GM06990 (cell line): ENCODE measurements at regions not wholly inside any gene's neighbourhood (a gene's known extent, or its start where the extent isn't known, plus 50 kb on each side); places are given as distances from the start of the nearest gene placed in this dataset.
"Not testable (repeated sequence)": the region's sequence is repeated elsewhere in the genome, so short reads cannot be mapped to it uniquely, and the experiment has no call there.

Experiments
- DNase-seq: peaks from one replicate; pipeline ENCODE4 v3.0.0-alpha.2; 2011; ENCODE audit not compliant: insufficient read length; ENCODE audit errors: extremely low read depth
- H3K27me3 ChIP-seq: replicated peaks from 2 replicates; pipeline ENCODE4 v1.6.0; 2011; ENCODE audit warnings: low read length; ENCODE audit not compliant: control insufficient read depth, insufficient read depth
- H3K36me3 ChIP-seq: 2 replicates; pipeline ENCODE4 v1.5.1; 2011; ENCODE audit warnings: low read length; ENCODE audit not compliant: control insufficient read depth, insufficient read depth
- H3K4me3 ChIP-seq: replicated peaks from 2 replicates; pipeline ENCODE4 v1.5.1; 2011; ENCODE audit warnings: low read depth, mild to moderate bottlenecking, control low read depth, low read length
- TF ChIP-seq, protein P1 (sequence below): IDR thresholded peaks from 2 replicates; pipeline ENCODE4 v1.5.1; 2011; ENCODE audit warnings: low read length, control low read depth, mild to moderate bottlenecking, inconsistent platforms; ENCODE audit not compliant: insufficient read depth, poor library complexity, severe bottlenecking

DNA sequence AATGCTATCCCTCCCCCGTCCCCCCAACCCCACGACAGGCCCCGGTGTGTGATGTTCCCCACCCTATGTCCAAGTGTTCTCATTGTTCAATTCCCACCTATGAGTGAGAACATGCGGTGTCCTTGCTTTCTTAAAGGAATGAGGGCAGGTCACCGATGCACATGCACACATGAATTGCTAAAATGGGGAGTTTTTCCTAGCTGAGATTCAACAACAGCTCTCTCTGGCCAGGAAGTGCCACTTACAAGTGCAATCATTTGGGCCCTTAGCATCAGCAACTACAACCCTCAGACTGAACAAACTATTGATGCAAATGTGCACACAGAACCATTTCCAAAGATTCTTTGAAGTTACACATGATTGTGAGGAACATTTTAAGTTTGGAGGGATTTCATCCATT, 95.7 kb upstream of the IQCM start:
- no peaks in the 10 kb centered on the region for H3K27me3 ChIP-seq
- DNase-seq = no peak
- no peak overlapping the region for H3K4me3 ChIP-seq
- TF ChIP-seq, protein P1, sequence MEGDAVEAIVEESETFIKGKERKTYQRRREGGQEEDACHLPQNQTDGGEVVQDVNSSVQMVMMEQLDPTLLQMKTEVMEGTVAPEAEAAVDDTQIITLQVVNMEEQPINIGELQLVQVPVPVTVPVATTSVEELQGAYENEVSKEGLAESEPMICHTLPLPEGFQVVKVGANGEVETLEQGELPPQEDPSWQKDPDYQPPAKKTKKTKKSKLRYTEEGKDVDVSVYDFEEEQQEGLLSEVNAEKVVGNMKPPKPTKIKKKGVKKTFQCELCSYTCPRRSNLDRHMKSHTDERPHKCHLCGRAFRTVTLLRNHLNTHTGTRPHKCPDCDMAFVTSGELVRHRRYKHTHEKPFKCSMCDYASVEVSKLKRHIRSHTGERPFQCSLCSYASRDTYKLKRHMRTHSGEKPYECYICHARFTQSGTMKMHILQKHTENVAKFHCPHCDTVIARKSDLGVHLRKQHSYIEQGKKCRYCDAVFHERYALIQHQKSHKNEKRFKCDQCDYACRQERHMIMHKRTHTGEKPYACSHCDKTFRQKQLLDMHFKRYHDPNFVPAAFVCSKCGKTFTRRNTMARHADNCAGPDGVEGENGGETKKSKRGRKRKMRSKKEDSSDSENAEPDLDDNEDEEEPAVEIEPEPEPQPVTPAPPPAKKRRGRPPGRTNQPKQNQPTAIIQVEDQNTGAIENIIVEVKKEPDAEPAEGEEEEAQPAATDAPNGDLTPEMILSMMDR = no peak
- no peaks in the 10 kb centered on the region for H3K36me3 ChIP-seq

DNA sequence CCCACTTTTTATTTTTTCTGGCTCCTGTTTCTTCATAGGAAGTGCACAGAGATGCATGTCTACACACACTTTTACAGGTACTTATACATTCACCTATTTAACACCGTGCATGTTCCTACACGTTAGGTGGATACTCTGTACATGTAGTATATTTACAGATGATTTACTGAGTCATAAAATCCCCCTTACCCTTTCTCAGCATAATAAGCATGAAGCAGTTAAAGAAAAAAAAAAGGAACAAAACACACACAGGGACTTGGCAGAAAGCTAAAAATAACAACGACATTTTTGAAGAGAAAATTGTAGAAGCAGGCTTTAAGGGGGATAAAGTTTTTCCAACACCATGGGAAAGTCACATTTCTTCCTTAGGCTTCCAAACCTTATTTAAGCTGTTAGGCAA, 96.4 kb upstream of the IQCM start:
- TF ChIP-seq, protein P1 = no peak
- Histone ChIP-seq H3K4me3 (no peak overlapping the region), H3K27me3 (no peaks in the 10 kb centered on the region), H3K36me3 (no peaks in the 10 kb centered on the region)
- DNase-seq = no peak

DNA sequence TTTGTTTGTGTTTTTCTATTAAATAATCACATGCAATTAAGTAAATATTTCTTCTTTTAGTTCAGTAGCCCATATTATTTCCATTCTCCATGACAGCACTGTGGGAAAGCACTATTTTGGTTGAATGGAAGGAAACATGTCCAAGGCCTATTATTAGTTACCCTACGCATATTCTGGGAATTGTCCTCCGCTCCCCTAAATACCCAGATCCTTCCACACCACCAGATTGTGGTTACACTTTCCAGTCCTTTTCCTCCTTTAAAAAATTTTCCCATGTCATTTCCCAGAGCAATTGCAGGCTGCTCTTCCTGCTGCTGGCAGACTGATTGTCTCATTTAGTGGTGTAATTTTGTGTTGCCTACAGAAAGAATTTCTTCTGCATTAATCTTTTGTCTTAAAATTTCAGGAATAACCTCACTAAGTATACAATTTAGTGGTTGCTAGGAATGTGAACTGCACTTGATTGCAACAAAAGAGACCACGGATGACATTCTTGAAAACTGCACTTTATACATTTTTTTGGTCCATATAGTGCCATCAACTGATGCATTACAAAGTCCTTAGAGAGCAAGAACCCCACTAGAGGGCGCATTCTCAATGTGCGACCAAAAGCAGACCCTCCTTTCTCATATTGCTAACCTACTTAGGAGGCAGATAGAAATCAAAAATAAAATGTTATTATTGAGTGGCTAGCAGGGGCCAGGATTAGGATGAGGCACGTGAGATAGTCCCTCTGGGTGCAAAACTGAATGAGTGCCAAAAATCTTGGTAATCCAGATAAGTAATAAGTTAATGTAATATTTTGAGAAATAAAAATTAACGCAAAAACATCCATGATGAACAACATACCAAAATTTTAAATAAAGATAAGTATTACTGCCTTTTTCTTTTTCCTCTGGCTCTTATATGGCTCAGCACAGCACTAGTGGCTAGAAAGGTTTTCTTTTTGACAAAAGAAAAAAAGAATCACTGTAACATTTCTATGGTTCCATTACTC, 98.8 kb upstream of the IQCM start:
- DNase-seq = no peak
- H3K4me3 ChIP-seq = no peak overlapping the region
- TF ChIP-seq, protein P1 = peak; percentile 92
- no peaks in the 10 kb centered on the region for H3K27me3 ChIP-seq
- H3K36me3 ChIP-seq = no peaks in the 10 kb centered on the region

DNA sequence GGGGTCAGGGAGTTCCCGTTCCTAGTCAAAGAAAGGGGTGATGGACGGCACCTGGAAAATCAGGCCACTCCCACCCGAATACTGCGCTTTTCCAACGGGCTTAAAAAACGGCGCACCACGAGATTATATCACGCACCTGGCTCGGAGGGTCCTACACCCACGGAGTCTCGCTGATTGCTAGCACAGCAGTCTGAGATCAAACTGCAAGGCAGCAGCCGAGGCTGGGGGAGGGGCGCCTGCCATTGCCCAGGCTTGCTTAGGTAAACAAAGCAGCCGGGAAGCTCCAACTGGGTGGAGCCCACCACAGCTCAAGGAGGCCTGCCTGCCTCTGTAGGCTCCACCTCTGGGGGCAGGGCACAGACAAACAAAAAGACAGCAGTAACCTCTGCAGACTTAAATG, 100.1 kb upstream of the IQCM start:
- H3K4me3 ChIP-seq, H3K36me3 ChIP-seq, H3K27me3 ChIP-seq, DNase-seq: not testable (repeated sequence)

DNA sequence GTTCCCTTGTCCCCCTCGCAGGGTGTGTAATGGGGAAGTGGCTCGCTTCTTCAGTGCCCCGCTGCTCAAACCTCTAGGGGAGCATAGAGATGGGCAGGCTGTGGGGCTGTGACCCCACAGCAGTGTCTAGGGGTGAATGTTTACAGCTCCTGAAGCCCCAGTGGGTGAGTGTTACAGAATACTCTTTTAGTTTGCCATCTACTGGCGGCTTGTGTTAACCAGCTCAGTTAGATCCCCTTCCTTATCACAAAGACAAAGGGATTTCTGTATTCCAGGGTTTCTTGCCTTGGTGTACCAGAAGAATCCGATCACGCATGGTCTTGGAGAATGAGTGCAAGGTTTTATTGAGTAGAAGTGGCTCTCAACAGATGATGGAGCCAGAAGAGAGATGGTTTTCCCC, 108.1 kb upstream of the IQCM start:
- Histone ChIP-seq H3K4me3 (no peak overlapping the region), H3K27me3 (no peaks in the 10 kb centered on the region), H3K36me3 (no peaks in the 10 kb centered on the region)
- DNase-seq = no peak
- TF ChIP-seq, protein P1 = no peak

DNA sequence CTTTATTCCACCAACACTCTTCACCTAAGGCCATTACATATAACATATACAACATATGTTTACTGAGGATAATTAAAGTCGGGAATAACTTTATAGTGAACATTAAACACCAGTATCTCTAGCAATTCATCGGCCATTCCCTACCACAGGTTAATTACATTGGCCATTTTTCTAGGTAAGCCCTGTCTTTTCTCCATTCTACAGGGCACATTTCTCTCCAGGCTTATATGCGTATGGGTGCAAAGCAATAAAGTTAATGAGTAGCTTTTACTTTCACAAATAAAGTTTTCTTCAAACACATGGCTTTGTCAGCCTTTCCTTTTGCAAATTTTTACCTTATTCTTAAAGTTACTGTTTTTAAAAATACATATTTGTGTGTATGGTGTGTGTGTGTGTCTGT, 111.9 kb upstream of the IQCM start:
- no peaks in the 10 kb centered on the region for H3K36me3 ChIP-seq
- TF ChIP-seq, protein P1 = no peak
- DNase-seq = no peak
- no peak overlapping the region for H3K4me3 ChIP-seq
- no peaks in the 10 kb centered on the region for H3K27me3 ChIP-seq
